Endodermal cell (in vitro differentiated cells): ENCODE measurements at regions not wholly inside any gene's neighbourhood (a gene's known extent, or its start where the extent isn't known, plus 50 kb on each side); places are given as distances from the start of the nearest gene placed in this dataset.

Experiments
- DNase-seq: peaks from one replicate; pipeline ENCODE4 v3.0.0-alpha.2; 2017
- H3K27ac ChIP-seq: 2 replicates; pipeline ENCODE4 v1.5.1; 2013; ENCODE audit warnings: mild to moderate bottlenecking, low read depth, low read length, moderate library complexity
- H3K27me3 ChIP-seq: 2 replicates; pipeline ENCODE4 v1.6.1; 2013; ENCODE audit warnings: mild to moderate bottlenecking, low read length, moderate library complexity; ENCODE audit not compliant: insufficient read depth, control insufficient read depth, poor library complexity, severe bottlenecking
- H3K36me3 ChIP-seq: 2 replicates; pipeline ENCODE4 v1.7.0; 2013; ENCODE audit warnings: mild to moderate bottlenecking, low read length, moderate library complexity; ENCODE audit not compliant: control insufficient read depth, insufficient read depth
- H3K4me1 ChIP-seq: one replicate; pipeline ENCODE4 v1.7.0; 2013; ENCODE audit warnings: low read length; ENCODE audit not compliant: control insufficient read depth, insufficient read depth
- H3K4me3 ChIP-seq: 2 replicates; pipeline ENCODE4 v1.5.1; 2013; ENCODE audit warnings: mild to moderate bottlenecking, low read length, moderate library complexity
- H3K9ac ChIP-seq: 2 replicates; pipeline ENCODE4 v1.6.1; 2013; ENCODE audit warnings: mild to moderate bottlenecking, low read length, moderate library complexity; ENCODE audit not compliant: poor library complexity, severe bottlenecking; ENCODE audit errors: extremely low read depth
- H3K9me3 ChIP-seq: 2 replicates; pipeline ENCODE4 v1.6.1; 2013; ENCODE audit warnings: mild to moderate bottlenecking, low read length, moderate library complexity; ENCODE audit not compliant: control insufficient read depth
- H3K27ac Mint-ChIP-seq: 2 replicates; pipeline ENCODE4 v1.8.0; 2020; ENCODE audit warnings: mixed read lengths
- H3K27me3 Mint-ChIP-seq: 2 replicates; pipeline ENCODE4 v1.8.0; 2021; ENCODE audit warnings: mild to moderate bottlenecking, mixed read lengths; ENCODE audit not compliant: insufficient read depth
- H3K36me3 Mint-ChIP-seq: 2 replicates; pipeline ENCODE4 v1.8.0; 2020; ENCODE audit warnings: low read depth, mixed read lengths
- H3K4me1 Mint-ChIP-seq: 2 replicates; pipeline ENCODE4 v1.8.0; 2020; ENCODE audit warnings: mixed read lengths
- H3K4me3 Mint-ChIP-seq: 2 replicates; pipeline ENCODE4 v1.8.0; 2020; ENCODE audit warnings: mild to moderate bottlenecking, moderate library complexity, mixed read lengths
- H3K9me3 Mint-ChIP-seq: 2 replicates; pipeline ENCODE4 v1.8.0; 2020; ENCODE audit warnings: mild to moderate bottlenecking, mixed read lengths
- WGBS, 2 experiments: methylation state at CpG; one replicate each; pipeline versions ENCODE4 v1.1.5 to v1.1.7; 2013; ENCODE audit warnings: missing lambda C conversion rate in 2 of 2, mixed read lengths in 1 of 2; ENCODE audit not compliant: insufficient coverage in 1 of 2, insufficient read length in 1 of 2; 5-methylcytosine and 5-hydroxymethylcytosine counted together
- TF ChIP-seq, protein P1 (sequence below): fragments of 200-600 bp; sonication (generic); conservative IDR thresholded peaks from 2 replicates; pipeline ENCODE4 v1.5.0; 2021; ENCODE audit warnings: antibody characterized with exemption, mild to moderate bottlenecking

DNA sequence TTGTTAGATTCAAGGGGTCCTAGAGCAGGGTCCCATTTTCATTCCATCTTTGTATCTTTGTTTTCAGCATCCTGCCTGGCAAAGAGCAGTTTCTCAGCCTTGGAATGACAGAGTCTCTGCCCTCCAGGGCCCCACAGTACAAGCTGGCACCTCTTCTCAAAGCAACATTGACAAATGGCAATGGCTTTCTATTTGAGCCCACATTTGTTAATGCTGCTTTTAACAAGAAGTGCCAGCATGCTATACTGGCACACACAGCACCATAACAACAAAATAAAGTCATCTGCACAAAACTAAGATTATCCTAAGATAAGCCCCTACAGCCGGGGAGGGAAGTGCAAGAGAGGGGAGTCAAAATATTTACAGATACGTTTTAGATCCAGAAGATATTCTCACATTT is 309.7 kb upstream of the C11orf87 start:
- Mint-ChIP-seq H3K9me3 (no peaks in the 10 kb centered on the region), H3K27me3 (peaks cover 38% of the 10 kb centered on the region), H3K27ac (no peak overlapping the region), H3K36me3 (no peaks in the 10 kb centered on the region), H3K4me1 (peaks cover 5% of the 10 kb centered on the region), H3K4me3 (no peak overlapping the region)
- Histone ChIP-seq H3K36me3 (no peaks in the 10 kb centered on the region), H3K9me3 (no peaks in the 10 kb centered on the region), H3K4me3 (no peak overlapping the region), H3K27me3 (peaks cover 21% of the 10 kb centered on the region), H3K4me1 (peaks cover 12% of the 10 kb centered on the region), H3K9ac (no peak overlapping the region), H3K27ac (no peak overlapping the region)
- WGBS, 2 experiments, result 88% methylated on average over 2 of the region's 2 CpGs; no CpG with 5 or more reads in 1 of the 2 experiments
- TF ChIP-seq, protein P1, sequence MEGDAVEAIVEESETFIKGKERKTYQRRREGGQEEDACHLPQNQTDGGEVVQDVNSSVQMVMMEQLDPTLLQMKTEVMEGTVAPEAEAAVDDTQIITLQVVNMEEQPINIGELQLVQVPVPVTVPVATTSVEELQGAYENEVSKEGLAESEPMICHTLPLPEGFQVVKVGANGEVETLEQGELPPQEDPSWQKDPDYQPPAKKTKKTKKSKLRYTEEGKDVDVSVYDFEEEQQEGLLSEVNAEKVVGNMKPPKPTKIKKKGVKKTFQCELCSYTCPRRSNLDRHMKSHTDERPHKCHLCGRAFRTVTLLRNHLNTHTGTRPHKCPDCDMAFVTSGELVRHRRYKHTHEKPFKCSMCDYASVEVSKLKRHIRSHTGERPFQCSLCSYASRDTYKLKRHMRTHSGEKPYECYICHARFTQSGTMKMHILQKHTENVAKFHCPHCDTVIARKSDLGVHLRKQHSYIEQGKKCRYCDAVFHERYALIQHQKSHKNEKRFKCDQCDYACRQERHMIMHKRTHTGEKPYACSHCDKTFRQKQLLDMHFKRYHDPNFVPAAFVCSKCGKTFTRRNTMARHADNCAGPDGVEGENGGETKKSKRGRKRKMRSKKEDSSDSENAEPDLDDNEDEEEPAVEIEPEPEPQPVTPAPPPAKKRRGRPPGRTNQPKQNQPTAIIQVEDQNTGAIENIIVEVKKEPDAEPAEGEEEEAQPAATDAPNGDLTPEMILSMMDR, result no peak
- DNase-seq, result no peak

GRCh38 chr11:109112821-109113280 is 309.1 kb upstream of the C11orf87 start:
- H3K36me3 Mint-ChIP-seq, result no peaks in the 10 kb centered on the region
- no peaks in the 10 kb centered on the region for H3K9me3 Mint-ChIP-seq
- TF ChIP-seq, protein P1, result no peak
- DNase-seq, result peak; percentile 65
- peaks cover 5% of the 10 kb centered on the region for H3K4me1 Mint-ChIP-seq
- H3K9me3 ChIP-seq, result no peaks in the 10 kb centered on the region
- no peak overlapping the region for H3K27ac Mint-ChIP-seq
- no peak overlapping the region for H3K4me3 ChIP-seq
- H3K4me3 Mint-ChIP-seq, result no peak overlapping the region
- H3K27me3 ChIP-seq, result peaks cover 22% of the 10 kb centered on the region
- no peak overlapping the region for H3K9ac ChIP-seq
- peaks cover 12% of the 10 kb centered on the region for H3K4me1 ChIP-seq
- 40 to 46% methylated on average over 1 to 7 of the region's 7 CpGs for WGBS, 2 experiments
- H3K27me3 Mint-ChIP-seq, result peaks cover 43% of the 10 kb centered on the region
- no peaks in the 10 kb centered on the region for H3K36me3 ChIP-seq
- H3K27ac ChIP-seq, result no peak overlapping the region

- WGBS, 2 experiments, result 89 to 92% methylated on average over 3 of the region's 3 CpGs
Observed at GRCh38 chr11:109120341-109120740, 301.6 kb upstream of the C11orf87 start.

More at GRCh38 chr11:109120341-109120740, 301.6 kb upstream of the C11orf87 start:
- Histone ChIP-seq H3K36me3 (no peaks in the 10 kb centered on the region), H3K27me3 (peaks cover 30% of the 10 kb centered on the region), H3K27ac (no peak overlapping the region), H3K9me3 (no peaks in the 10 kb centered on the region), H3K4me3 (no peak overlapping the region), H3K9ac (no peak overlapping the region), H3K4me1 (peaks cover 7% of the 10 kb centered on the region)
- no peak for DNase-seq
- TF ChIP-seq, protein P1, result peak; percentile 25
- Mint-ChIP-seq H3K27me3 (peaks cover 53% of the 10 kb centered on the region), H3K36me3 (no peaks in the 10 kb centered on the region), H3K4me3 (no peak overlapping the region), H3K27ac (no peak overlapping the region), H3K9me3 (no peaks in the 10 kb centered on the region), H3K4me1 (peaks cover 9% of the 10 kb centered on the region)
